HG02610 (cell line): ENCODE measurements at regions not wholly inside any gene's neighbourhood (a gene's known extent, or its start where the extent isn't known, plus 50 kb on each side); places are given as distances from the start of the nearest gene placed in this dataset.

Experiments used
- ATAC-seq: cut with Tn5 transposase; IDR thresholded peaks from one replicate; pipeline ENCODE4 v1.9.1; 2021; ENCODE audit warnings: mild to moderate bottlenecking, moderate library complexity; ENCODE audit not compliant: unreplicated experiment

GRCh38 chr4:96301715-96302114 is 461.8 kb downstream of the PDHA2 start:
- no peak for ATAC-seq

GRCh38 chr4:96305030-96305429 is 465.1 kb downstream of the PDHA2 start:
- no peak for ATAC-seq

GRCh38 chr4:96312046-96312685 is 472.3 kb downstream of the PDHA2 start:
- ATAC-seq: no peak

GRCh38 chr4:96315815-96316214 is 475.9 kb downstream of the PDHA2 start:
- no peak for ATAC-seq

- no peak for ATAC-seq
Observed at GRCh38 chr4:96316776-96317175, 476.9 kb downstream of the PDHA2 start.

- ATAC-seq: no peak
Observed at GRCh38 chr4:96317891-96318290, 478.0 kb downstream of the PDHA2 start.

- no peak for ATAC-seq
Observed at GRCh38 chr4:96326846-96327245, 487.0 kb downstream of the PDHA2 start.

- no peak for ATAC-seq
Observed at GRCh38 chr4:96342196-96342595, 502.3 kb downstream of the PDHA2 start.

- no peak for ATAC-seq
Observed at GRCh38 chr4:96342790-96343455, 503.0 kb downstream of the PDHA2 start.

GRCh38 chr4:96343836-96344235 is 503.9 kb downstream of the PDHA2 start:
- no peak for ATAC-seq

- ATAC-seq: no peak
Observed at GRCh38 chr4:96347582-96347981, 507.7 kb downstream of the PDHA2 start.

GRCh38 chr4:96352051-96352517 is 512.2 kb downstream of the PDHA2 start:
- ATAC-seq: no peak

- ATAC-seq: no peak
Observed at GRCh38 chr4:96354036-96354712, 514.3 kb downstream of the PDHA2 start.

- ATAC-seq: no peak
Observed at GRCh38 chr4:96355414-96355813, 515.5 kb downstream of the PDHA2 start.

- ATAC-seq: no peak
Observed at GRCh38 chr4:96356591-96357370, 516.9 kb downstream of the PDHA2 start.

GRCh38 chr4:96366632-96367031 is 526.7 kb downstream of the PDHA2 start:
- ATAC-seq: no peak

- ATAC-seq: no peak
Observed at GRCh38 chr4:96375367-96375766, 535.5 kb downstream of the PDHA2 start.

- no peak for ATAC-seq
Observed at GRCh38 chr4:96379524-96379923, 539.6 kb downstream of the PDHA2 start.

GRCh38 chr4:96380106-96380505 is 540.2 kb downstream of the PDHA2 start:
- ATAC-seq: no peak

- no peak for ATAC-seq
Observed at GRCh38 chr4:96383349-96383748, 543.5 kb downstream of the PDHA2 start.

- ATAC-seq: no peak
Observed at GRCh38 chr4:96389770-96390169, 549.9 kb downstream of the PDHA2 start.
